HG02970 (cell line): ENCODE measurements at regions not wholly inside any gene's neighbourhood (a gene's known extent, or its start where the extent isn't known, plus 50 kb on each side); places are given as distances from the start of the nearest gene placed in this dataset.

ENCODE experiments used
- ATAC-seq: cut with Tn5 transposase; IDR thresholded peaks from one replicate; pipeline ENCODE4 v1.9.1; 2021; ENCODE audit warnings: mild to moderate bottlenecking, moderate library complexity, moderate number of reproducible peaks; ENCODE audit not compliant: unreplicated experiment, low FRiP score

GRCh38 chr6:90859612-90860011 lies 272.7 kb upstream of the MAP3K7 start:
- ATAC-seq = no peak

GRCh38 chr6:90859056-90859455 lies 272.2 kb upstream of the MAP3K7 start:
- no peak for ATAC-seq

- no peak for ATAC-seq
These were observed 262.8 kb upstream of the MAP3K7 start for GRCh38 chr6:90849686-90850085.

- ATAC-seq = no peak
These were observed 260.0 kb upstream of the MAP3K7 start for GRCh38 chr6:90846824-90847223.

GRCh38 chr6:90835596-90836212 lies 248.8 kb upstream of the MAP3K7 start:
- no peak for ATAC-seq

- ATAC-seq = no peak
These were observed 242.4 kb upstream of the MAP3K7 start for GRCh38 chr6:90829311-90829710.

GRCh38 chr6:90820436-90820835 lies 233.6 kb upstream of the MAP3K7 start:
- ATAC-seq = no peak

- ATAC-seq = no peak
These were observed 232.6 kb upstream of the MAP3K7 start for GRCh38 chr6:90819483-90819882.

- ATAC-seq = no peak
These were observed 231.3 kb upstream of the MAP3K7 start for GRCh38 chr6:90818163-90818562.

GRCh38 chr6:90816764-90817163 lies 229.9 kb upstream of the MAP3K7 start:
- ATAC-seq = no peak

- no peak for ATAC-seq
These were observed 224.8 kb upstream of the MAP3K7 start for GRCh38 chr6:90811596-90812226.

GRCh38 chr6:90809035-90809434 lies 222.2 kb upstream of the MAP3K7 start:
- no peak for ATAC-seq

GRCh38 chr6:90807791-90808701 lies 221.2 kb upstream of the MAP3K7 start:
- no peak for ATAC-seq

GRCh38 chr6:90805619-90806155 lies 218.8 kb upstream of the MAP3K7 start:
- no peak for ATAC-seq

GRCh38 chr6:90803956-90804355 lies 217.1 kb upstream of the MAP3K7 start:
- ATAC-seq = no peak

GRCh38 chr6:90795078-90795477 lies 208.2 kb upstream of the MAP3K7 start:
- no peak for ATAC-seq

GRCh38 chr6:90793771-90794170 lies 206.9 kb upstream of the MAP3K7 start:
- no peak for ATAC-seq

- ATAC-seq = no peak
These were observed 203.8 kb upstream of the MAP3K7 start for GRCh38 chr6:90790696-90791095.

GRCh38 chr6:90790058-90790457 lies 203.2 kb upstream of the MAP3K7 start:
- no peak for ATAC-seq

- no peak for ATAC-seq
These were observed 201.9 kb upstream of the MAP3K7 start for GRCh38 chr6:90788781-90789180.

- ATAC-seq = no peak
These were observed 200.6 kb upstream of the MAP3K7 start for GRCh38 chr6:90787446-90787845.
